HEK293T (cell line): ENCODE measurements at regions not wholly inside any gene's neighbourhood (a gene's known extent, or its start where the extent isn't known, plus 50 kb on each side); places are given as distances from the start of the nearest gene placed in this dataset.

Source experiments
- ARNT ChIP-seq: fragments of 450-650 bp; IDR thresholded peaks from 2 replicates; pipeline ENCODE4 v1.6.1; 2017; ENCODE audit warnings: mild to moderate bottlenecking
- BHLHE40 ChIP-seq: fragments of 450-650 bp; IDR thresholded peaks from 2 replicates; pipeline ENCODE4 v1.6.1; 2016; ENCODE audit warnings: mild to moderate bottlenecking, moderate library complexity, borderline replicate concordance
- CTBP1 ChIP-seq: fragments of 450-650 bp; IDR thresholded peaks from 2 replicates; pipeline ENCODE4 v1.6.1; 2016; ENCODE audit warnings: borderline replicate concordance
- ELF4 ChIP-seq: fragments of 450-650 bp; IDR thresholded peaks from 2 replicates; pipeline ENCODE4 v1.6.1; 2017; ENCODE audit warnings: antibody characterized with exemption
- FOXA1 ChIP-seq: fragments of 450-650 bp; IDR thresholded peaks from 2 replicates; pipeline ENCODE4 v1.6.1; 2016; ENCODE audit warnings: mild to moderate bottlenecking
- FOXK2 ChIP-seq: fragments of 450-650 bp; IDR thresholded peaks from 2 replicates; pipeline ENCODE4 v1.6.1; 2016; ENCODE audit warnings: mild to moderate bottlenecking
- FOXM1 ChIP-seq: fragments of 450-650 bp; IDR thresholded peaks from 2 replicates; pipeline ENCODE4 v1.6.1; 2017; ENCODE audit warnings: mild to moderate bottlenecking, borderline replicate concordance
- L3MBTL2 ChIP-seq: fragments of 450-650 bp; conservative IDR thresholded peaks from 2 replicates; pipeline ENCODE4 v1.6.1; 2016; ENCODE audit warnings: mild to moderate bottlenecking
- LEF1 ChIP-seq: fragments of 450-650 bp; IDR thresholded peaks from 2 replicates; pipeline ENCODE4 v1.6.1; 2017; ENCODE audit warnings: mild to moderate bottlenecking, borderline replicate concordance
- PKNOX1 ChIP-seq: fragments of 450-650 bp; IDR thresholded peaks from 2 replicates; pipeline ENCODE4 v1.6.1; 2016
- SP1 ChIP-seq: fragments of 450-650 bp; IDR thresholded peaks from 2 replicates; pipeline ENCODE4 v1.6.1; 2017
- SUZ12 ChIP-seq: fragments of 450-650 bp; IDR thresholded peaks from 2 replicates; pipeline ENCODE4 v1.6.1; 2016; ENCODE audit warnings: mild to moderate bottlenecking
- TARDBP ChIP-seq: fragments of 450-650 bp; IDR thresholded peaks from 2 replicates; pipeline ENCODE4 v1.6.1; 2016
- ZNF384 ChIP-seq: fragments of 450-650 bp; IDR thresholded peaks from 2 replicates; pipeline ENCODE4 v1.6.1; 2016

GRCh38 chr3:39752019-39752637, 57.3 kb upstream of the MYRIP start:
- TF ChIP-seq FOXK2, result no peak
- TF ChIP-seq FOXA1, result no peak
- TF ChIP-seq ELF4, result no peak
- no peak for TF ChIP-seq LEF1
- no peak for TF ChIP-seq TARDBP
- TF ChIP-seq ZNF384, result no peak
- TF ChIP-seq BHLHE40, result no peak
- TF ChIP-seq SP1, result no peak
- no peak for TF ChIP-seq PKNOX1
- no peak for TF ChIP-seq L3MBTL2
- TF ChIP-seq SUZ12, result no peak
- TF ChIP-seq ARNT, result no peak
- no peak for TF ChIP-seq FOXM1
- TF ChIP-seq CTBP1, result no peak
